Smooth muscle cell (in vitro differentiated cells): ENCODE measurements at regions not wholly inside any gene's neighbourhood (a gene's known extent, or its start where the extent isn't known, plus 50 kb on each side); places are given as distances from the start of the nearest gene placed in this dataset.
A peak's percentile ranks its signal among the peaks of the same experiment; 100 is the strongest.

Source experiments
- DNase-seq: peaks from one replicate; lab custom pipeline; 2025; ENCODE audit not compliant: unreplicated experiment; lab: John Stamatoyannopoulos, UW
- H2AFZ ChIP-seq: fragments of 200-600 bp; sonication (generic); 2 replicates; pipeline ENCODE4 v1.6.0; 2016; ENCODE audit warnings: antibody characterized with exemption, low read depth, mild to moderate bottlenecking
- H3F3A ChIP-seq: fragments of 200-600 bp; sonication (generic); 2 replicates; pipeline ENCODE4 v1.6.0; 2017; ENCODE audit warnings: antibody characterized with exemption, low read depth
- H3K27ac ChIP-seq: fragments of 200-600 bp; sonication (generic); 2 replicates; pipeline ENCODE4 v1.5.1; 2016; ENCODE audit warnings: low read depth, mild to moderate bottlenecking
- H3K27me3 ChIP-seq: fragments of 200-600 bp; sonication (generic); 2 replicates; pipeline ENCODE4 v1.6.1; 2016; ENCODE audit warnings: low read depth, mild to moderate bottlenecking
- H3K36me3 ChIP-seq: fragments of 200-600 bp; sonication (generic); 2 replicates; pipeline ENCODE4 v1.5.1; 2016; ENCODE audit warnings: low read depth
- H3K4me1 ChIP-seq: fragments of 200-600 bp; sonication (generic); 2 replicates; pipeline ENCODE4 v1.5.1; 2016; ENCODE audit warnings: low read depth
- H3K4me2 ChIP-seq: fragments of 200-600 bp; sonication (generic); 2 replicates; pipeline ENCODE4 v1.6.0; 2016; ENCODE audit warnings: mild to moderate bottlenecking
- H3K4me3 ChIP-seq: fragments of 200-600 bp; sonication (generic); 2 replicates; pipeline ENCODE4 v1.5.1; 2016; ENCODE audit warnings: mild to moderate bottlenecking
- H3K79me2 ChIP-seq: fragments of 200-600 bp; sonication (generic); 2 replicates; pipeline ENCODE4 v1.6.0; 2016; ENCODE audit warnings: low read depth, mild to moderate bottlenecking
- H3K9ac ChIP-seq: fragments of 200-600 bp; sonication (generic); 2 replicates; pipeline ENCODE4 v1.6.0; 2016; ENCODE audit warnings: low read depth
- H3K9me3 ChIP-seq: fragments of 200-600 bp; sonication (generic); replicated peaks from 2 replicates; pipeline ENCODE4 v1.5.1; 2016; ENCODE audit warnings: low read depth
- H4K20me1 ChIP-seq: fragments of 200-600 bp; sonication (generic); 2 replicates; pipeline ENCODE4 v1.6.0; 2016; ENCODE audit warnings: low read depth
- CTCF ChIP-seq: fragments of 200-600 bp; sonication (generic); IDR thresholded peaks from 2 replicates; pipeline ENCODE4 v1.5.1; 2017; ENCODE audit warnings: borderline replicate concordance, mild to moderate bottlenecking, antibody characterized with exemption; ENCODE audit not compliant: insufficient read depth, poor library complexity, severe bottlenecking
- WGBS: methylation state at CpG from one replicate; pipeline ENCODE4 v1.1.7; 2016; ENCODE audit warnings: low lambda C conversion rate; 5-methylcytosine and 5-hydroxymethylcytosine counted together

- no peaks in the 10 kb centered on the region for H3F3A ChIP-seq
- TF ChIP-seq CTCF, result no peak
- H3K9me3 ChIP-seq, result no peaks in the 10 kb centered on the region
- 91% methylated on average over 3 of the region's 3 CpGs for WGBS
- H3K4me2 ChIP-seq, result peak overlapping the region; percentile 70
- no peak overlapping the region for H3K9ac ChIP-seq
- no peak for DNase-seq
- H4K20me1 ChIP-seq, result peaks cover 5% of the 10 kb centered on the region
- H3K4me3 ChIP-seq, result no peak overlapping the region
- H2AFZ ChIP-seq, result no peak overlapping the region
- peaks cover 88% of the 10 kb centered on the region for H3K79me2 ChIP-seq
- H3K4me1 ChIP-seq, result peaks cover 23% of the 10 kb centered on the region
- H3K27ac ChIP-seq, result no peak overlapping the region
- H3K36me3 ChIP-seq, result no peaks in the 10 kb centered on the region
- H3K27me3 ChIP-seq, result no peaks in the 10 kb centered on the region
Observed at GRCh38 chr12:24483732-24484131, 465.2 kb downstream of the BCAT1 start.

GRCh38 chr12:24482882-24483604 lies 465.9 kb downstream of the BCAT1 start:
- no peaks in the 10 kb centered on the region for H3F3A ChIP-seq
- H3K27ac ChIP-seq, result peak overlapping the region; percentile 45
- WGBS, result 88% methylated on average over 3 of the region's 3 CpGs
- no peak for DNase-seq
- H3K9me3 ChIP-seq, result no peaks in the 10 kb centered on the region
- peaks cover 9% of the 10 kb centered on the region for H4K20me1 ChIP-seq
- no peak for TF ChIP-seq CTCF
- peaks cover 88% of the 10 kb centered on the region for H3K79me2 ChIP-seq
- H3K4me3 ChIP-seq, result no peak overlapping the region
- H3K27me3 ChIP-seq, result no peaks in the 10 kb centered on the region
- H3K36me3 ChIP-seq, result no peaks in the 10 kb centered on the region
- H3K9ac ChIP-seq, result no peak overlapping the region
- peak overlapping the region; percentile 70 for H3K4me2 ChIP-seq
- H3K4me1 ChIP-seq, result peaks cover 21% of the 10 kb centered on the region
- no peak overlapping the region for H2AFZ ChIP-seq

GRCh38 chr12:24482044-24482443 lies 466.9 kb downstream of the BCAT1 start:
- Histone ChIP-seq H2AFZ (no peak overlapping the region), H3K79me2 (peaks cover 88% of the 10 kb centered on the region), H3K9me3 (no peaks in the 10 kb centered on the region), H3K4me3 (no peak overlapping the region), H3K27me3 (no peaks in the 10 kb centered on the region), H3K36me3 (no peaks in the 10 kb centered on the region), H3F3A (no peaks in the 10 kb centered on the region), H3K27ac (no peak overlapping the region), H3K4me2 (no peak overlapping the region), H4K20me1 (peaks cover 9% of the 10 kb centered on the region), H3K9ac (no peak overlapping the region), H3K4me1 (peaks cover 11% of the 10 kb centered on the region)
- no peak for TF ChIP-seq CTCF
- 98% methylated on average over 3 of the region's 3 CpGs for WGBS
- no peak for DNase-seq
